ENCODE measurements at regions not wholly inside any gene's neighbourhood (a gene's known extent, or its start where the extent isn't known, plus 50 kb on each side); places are given as distances from the start of the nearest gene placed in this dataset.

GRCh38 chr6:138716971-138717665, 56.5 kb upstream of the CCDC28A start:
- no peak for DNase-seq

- no peak for DNase-seq
These were observed 54.4 kb upstream of the CCDC28A start for GRCh38 chr6:138719011-138719635.

GRCh38 chr6:138719744-138720143, 53.8 kb upstream of the CCDC28A start:
- DNase-seq, result no peak

GRCh38 chr6:138722425-138723371, 50.9 kb upstream of the CCDC28A start:
- no peak for DNase-seq
